LNCAP (cell line): ENCODE measurements at regions not wholly inside any gene's neighbourhood (a gene's known extent, or its start where the extent isn't known, plus 50 kb on each side); places are given as distances from the start of the nearest gene placed in this dataset.

Experiments used
- TF ChIP-seq, protein P1 (sequence below): fragments of 450-650 bp; IDR thresholded peaks from 2 replicates; pipeline ENCODE4 v1.5.1; 2017; ENCODE audit warnings: mild to moderate bottlenecking

DNA sequence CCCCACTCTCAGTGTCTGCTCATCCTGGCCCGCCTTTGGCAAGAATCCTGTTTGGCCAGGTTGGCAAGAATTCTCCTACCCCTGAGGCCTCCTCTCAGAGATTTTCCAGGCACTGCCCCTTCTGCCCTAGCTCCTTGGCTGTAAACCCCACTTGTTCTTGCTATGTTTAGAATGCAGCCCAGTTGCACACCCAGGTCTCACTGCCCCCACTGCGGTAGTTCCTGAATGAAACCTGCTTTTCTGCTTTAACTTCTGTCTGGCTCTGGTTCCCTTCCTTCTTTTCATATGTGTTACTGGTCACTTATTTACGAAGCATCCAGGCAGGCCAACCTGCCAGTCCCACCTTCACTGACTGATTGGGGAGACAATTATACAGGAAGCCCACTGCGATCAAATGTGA is 576.9 kb downstream of the GLRX3 start:
- TF ChIP-seq, protein P1, sequence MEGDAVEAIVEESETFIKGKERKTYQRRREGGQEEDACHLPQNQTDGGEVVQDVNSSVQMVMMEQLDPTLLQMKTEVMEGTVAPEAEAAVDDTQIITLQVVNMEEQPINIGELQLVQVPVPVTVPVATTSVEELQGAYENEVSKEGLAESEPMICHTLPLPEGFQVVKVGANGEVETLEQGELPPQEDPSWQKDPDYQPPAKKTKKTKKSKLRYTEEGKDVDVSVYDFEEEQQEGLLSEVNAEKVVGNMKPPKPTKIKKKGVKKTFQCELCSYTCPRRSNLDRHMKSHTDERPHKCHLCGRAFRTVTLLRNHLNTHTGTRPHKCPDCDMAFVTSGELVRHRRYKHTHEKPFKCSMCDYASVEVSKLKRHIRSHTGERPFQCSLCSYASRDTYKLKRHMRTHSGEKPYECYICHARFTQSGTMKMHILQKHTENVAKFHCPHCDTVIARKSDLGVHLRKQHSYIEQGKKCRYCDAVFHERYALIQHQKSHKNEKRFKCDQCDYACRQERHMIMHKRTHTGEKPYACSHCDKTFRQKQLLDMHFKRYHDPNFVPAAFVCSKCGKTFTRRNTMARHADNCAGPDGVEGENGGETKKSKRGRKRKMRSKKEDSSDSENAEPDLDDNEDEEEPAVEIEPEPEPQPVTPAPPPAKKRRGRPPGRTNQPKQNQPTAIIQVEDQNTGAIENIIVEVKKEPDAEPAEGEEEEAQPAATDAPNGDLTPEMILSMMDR = no peak

DNA sequence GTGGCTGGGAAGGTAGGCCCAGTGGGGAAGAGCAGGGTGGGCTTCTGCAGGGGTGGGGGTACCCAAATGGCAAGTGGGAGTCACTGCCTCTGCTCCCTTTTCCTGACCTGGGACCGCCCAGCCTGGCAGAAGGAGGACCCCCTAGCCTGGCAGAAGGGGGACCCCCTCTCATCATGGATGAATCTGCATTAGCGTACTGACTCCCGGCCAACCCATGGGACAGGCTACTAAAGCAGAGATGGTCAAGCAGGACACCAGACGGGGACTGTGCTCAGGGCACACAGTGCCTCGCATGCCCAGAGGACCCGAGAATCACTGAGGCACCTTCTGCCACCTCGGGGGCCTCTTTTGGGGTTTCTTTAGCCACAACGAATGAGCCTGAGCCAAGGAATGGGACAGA is 577.5 kb downstream of the GLRX3 start:
- TF ChIP-seq, protein P1 = no peak

DNA sequence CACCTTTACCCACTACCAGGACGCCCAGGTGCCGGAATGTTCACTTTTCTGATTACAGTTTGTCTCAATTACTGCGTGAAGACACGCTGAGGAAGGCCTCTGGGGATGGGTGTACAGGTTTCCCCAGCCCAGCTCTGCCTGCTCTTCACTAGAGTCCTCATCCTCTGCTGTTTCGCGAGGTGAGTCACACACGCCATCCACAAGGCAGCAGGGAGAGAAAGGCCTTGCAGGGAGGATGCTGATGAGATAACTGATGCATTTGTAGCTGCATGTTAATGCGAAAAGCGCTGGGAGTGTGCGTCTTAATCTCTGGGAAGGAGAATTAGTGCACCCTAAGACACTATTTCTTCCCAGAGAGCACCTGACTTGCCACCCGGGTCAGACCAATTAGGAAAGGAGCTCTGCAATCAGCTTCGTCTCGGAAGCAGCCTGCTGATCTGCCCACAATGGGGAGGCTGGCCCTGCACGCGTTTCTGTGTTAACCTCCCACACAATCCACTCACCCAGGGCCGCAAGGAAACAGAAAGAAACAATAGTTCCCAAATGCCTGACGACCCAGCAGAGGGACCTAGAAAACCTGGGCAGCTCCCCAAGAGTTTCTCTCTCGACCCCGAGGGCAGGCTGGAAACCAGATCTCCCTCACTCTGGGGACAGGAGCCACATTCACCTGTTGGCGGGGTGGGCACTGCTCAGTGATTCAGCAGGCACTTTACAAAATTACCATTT is 578.7 kb downstream of the GLRX3 start:
- TF ChIP-seq, protein P1 = no peak

DNA sequence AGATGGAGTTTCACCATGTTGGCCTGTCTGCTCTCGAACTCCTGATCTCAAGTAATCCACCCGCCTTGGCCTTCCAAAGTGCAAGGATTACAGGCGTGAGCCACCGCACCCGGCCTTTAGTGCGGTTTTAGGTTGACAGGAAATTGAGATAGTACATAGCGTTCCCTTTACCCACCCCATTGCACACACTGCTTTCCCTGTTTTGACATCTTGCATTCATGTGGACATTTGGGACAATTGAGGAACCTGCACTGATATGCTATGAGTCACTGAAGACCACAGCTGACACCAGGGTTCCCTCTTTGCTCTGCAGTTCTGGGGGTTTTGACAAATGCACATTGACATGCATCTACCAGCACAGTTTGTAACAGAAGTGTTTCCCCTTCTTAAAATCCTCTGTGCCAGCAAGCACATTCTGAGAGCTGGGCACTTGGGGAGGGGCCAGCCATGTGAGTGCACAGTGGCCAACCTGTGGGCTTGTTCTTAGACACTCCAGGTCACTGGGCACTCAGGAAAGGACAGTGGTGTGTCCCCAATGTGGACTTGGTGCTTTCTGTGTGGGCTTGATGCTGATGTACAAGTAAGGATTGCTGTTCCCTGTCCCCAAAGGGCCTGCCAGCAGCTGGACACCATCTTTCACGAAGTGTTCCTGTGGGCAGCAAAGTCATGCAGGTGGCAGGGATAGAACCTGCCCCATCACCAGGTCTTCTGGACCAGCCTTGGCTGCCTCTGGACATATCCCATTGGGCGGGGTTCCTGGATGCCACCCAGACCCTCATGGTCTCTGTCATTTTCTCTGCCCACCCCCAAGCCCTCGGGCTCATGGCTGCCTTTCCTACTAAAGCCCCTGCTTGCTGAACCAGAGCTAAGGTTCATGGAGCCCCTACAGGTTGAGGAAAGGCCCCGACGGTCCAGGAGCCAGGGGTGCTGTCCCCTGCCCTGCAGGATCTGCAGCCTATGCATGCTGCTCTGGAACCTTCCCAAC is 579.8 kb downstream of the GLRX3 start:
- TF ChIP-seq, protein P1 = no peak

DNA sequence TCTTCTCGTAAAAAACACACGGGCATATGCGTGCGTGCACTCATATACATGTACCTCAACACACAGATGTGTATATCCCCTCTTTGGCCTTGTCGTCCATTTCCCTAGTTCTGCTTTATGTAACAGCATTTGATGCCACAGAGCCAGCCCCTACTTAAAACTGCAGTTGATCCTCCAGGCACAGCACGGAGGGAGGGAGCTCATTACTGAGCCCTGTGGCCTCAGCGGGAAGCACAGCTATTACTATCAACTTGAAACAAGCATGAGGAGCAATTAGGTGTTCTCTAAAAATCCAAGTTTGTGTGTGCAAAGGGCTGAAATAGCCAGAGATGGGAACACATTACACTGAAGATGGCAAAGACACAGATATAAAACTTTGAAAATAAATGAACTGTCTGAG is 580.9 kb downstream of the GLRX3 start:
- TF ChIP-seq, protein P1 = no peak

DNA sequence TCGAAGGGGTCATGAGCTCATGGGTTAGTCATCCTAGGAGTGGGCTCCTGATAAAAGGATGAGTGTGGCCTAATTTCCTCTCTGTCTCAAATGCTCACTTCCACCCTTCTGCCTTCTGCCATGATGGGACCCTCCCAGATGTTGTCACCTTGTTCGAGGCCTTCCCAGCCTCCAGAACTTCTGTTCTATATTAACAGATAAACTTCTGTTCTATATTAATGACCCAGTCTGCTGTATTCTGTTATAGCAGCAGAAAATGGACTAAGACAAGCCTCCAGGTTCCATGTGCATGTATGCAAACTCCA is 583.2 kb downstream of the GLRX3 start:
- TF ChIP-seq, protein P1 = no peak

DNA sequence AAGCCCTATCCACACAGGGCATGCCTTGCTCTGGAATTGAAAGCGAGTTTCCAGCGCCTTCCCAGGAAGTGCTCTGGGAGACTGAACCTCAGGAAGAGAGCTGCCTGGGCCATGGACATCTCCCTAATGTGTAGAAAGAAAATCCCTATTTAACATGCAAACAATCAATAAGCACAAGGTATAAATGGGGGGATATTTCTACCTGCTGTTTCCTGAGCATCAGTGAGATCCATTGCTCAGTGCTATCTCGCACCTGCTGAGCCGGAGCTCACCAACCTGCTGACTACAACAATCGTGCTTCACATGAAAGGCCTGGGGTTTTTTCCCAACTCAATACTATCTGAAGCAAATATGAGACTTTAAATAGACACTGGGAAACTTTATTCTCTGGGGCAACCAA is 584.0 kb downstream of the GLRX3 start:
- TF ChIP-seq, protein P1 = no peak
